ENCODE measurements at regions not wholly inside any gene's neighbourhood (a gene's known extent, or its start where the extent isn't known, plus 50 kb on each side); places are given as distances from the start of the nearest gene placed in this dataset.
A peak's percentile ranks its signal among the peaks of the same experiment; 100 is the strongest.

GRCh38 chr1:55912438-55912837 is 666.9 kb downstream of the PLPP3 start:
- H3K27ac ChIP-seq = no peak overlapping the region
- TF ChIP-seq CTCF (conservative IDR thresholded peaks at IDR 0.05; ENCODE audit: low read depth) = no peak
- ChIA-PET POLR2A (ENCODE audit: low non-redundant PET) (no interaction called here), CTCF (no interaction called here)
- no peak for DNase-seq (ENCODE audit: low spot score)

GRCh38 chr1:55904541-55904940 is 674.8 kb downstream of the PLPP3 start:
- DNase-seq (ENCODE audit: low spot score) = no peak
- no peak for TF ChIP-seq CTCF (conservative IDR thresholded peaks at IDR 0.05; ENCODE audit: low read depth)
- H3K27ac ChIP-seq = no peak overlapping the region
- CTCF ChIA-PET = no interaction called here
- POLR2A ChIA-PET (ENCODE audit: low non-redundant PET) = no interaction called here

GRCh38 chr1:55898181-55898580 is 681.2 kb downstream of the PLPP3 start:
- no peak for TF ChIP-seq CTCF (conservative IDR thresholded peaks at IDR 0.05; ENCODE audit: low read depth)
- no peak overlapping the region for H3K27ac ChIP-seq
- POLR2A ChIA-PET (ENCODE audit: low non-redundant PET) = no interaction called here
- peak; percentile 17 for DNase-seq (ENCODE audit: low spot score)
- CTCF ChIA-PET = interaction anchor here (0.8 kb wide), 1 partner anchor 37 kb away, joined by 3 read pairs; no protein-coding TSS in a partner anchor

GRCh38 chr1:55896210-55896609 is 681.0 kb upstream of the USP24 start:
- ChIA-PET POLR2A (ENCODE audit: low non-redundant PET) (no interaction called here), CTCF (no interaction called here)
- H3K27ac ChIP-seq = no peak overlapping the region
- no peak for TF ChIP-seq CTCF (conservative IDR thresholded peaks at IDR 0.05; ENCODE audit: low read depth)
- DNase-seq (ENCODE audit: low spot score) = no peak

- TF ChIP-seq CTCF (conservative IDR thresholded peaks at IDR 0.05; ENCODE audit: low read depth) = no peak
- no peak overlapping the region for H3K27ac ChIP-seq
- DNase-seq (ENCODE audit: low spot score) = no peak
- ChIA-PET POLR2A (ENCODE audit: low non-redundant PET) (no interaction called here), CTCF (interaction anchor here (0.7 kb wide), 1 partner anchor 9 kb away, joined by 3 read pairs; no protein-coding TSS in a partner anchor)
These were observed 679.4 kb upstream of the USP24 start for GRCh38 chr1:55894521-55894920.

DNA sequence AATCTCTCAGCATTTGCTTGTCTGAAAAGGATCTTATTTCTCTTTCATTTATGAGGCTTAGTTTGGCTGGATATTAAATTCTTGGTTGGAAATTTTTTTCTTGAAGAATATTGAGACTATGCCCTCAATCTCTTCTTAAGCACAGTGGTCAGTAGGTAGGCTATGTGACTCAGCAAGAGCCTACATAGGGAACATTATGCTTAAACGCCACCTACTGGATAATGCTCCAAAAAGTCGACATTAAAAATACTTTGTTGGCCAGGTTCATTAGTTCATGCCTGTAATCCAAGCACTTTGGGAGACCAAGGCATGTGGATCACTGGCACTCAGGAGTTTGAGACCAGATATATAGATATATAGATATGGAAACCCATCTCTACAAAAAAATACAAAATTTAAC is 678.0 kb upstream of the USP24 start:
- no peak for TF ChIP-seq CTCF (conservative IDR thresholded peaks at IDR 0.05; ENCODE audit: low read depth)
- ChIA-PET CTCF (interaction anchor here (0.6 to 1.0 kb wide), 4 partner anchors 27 to 609 kb away, joined by 3 to 4 read pairs (median 3); no protein-coding TSS in a partner anchor), POLR2A (ENCODE audit: low non-redundant PET) (no interaction called here)
- peak; percentile 44 for DNase-seq (ENCODE audit: low spot score)
- no peak overlapping the region for H3K27ac ChIP-seq

Data from RWPE1 (cell line).